HG02610 (cell line): ENCODE measurements at regions not wholly inside any gene's neighbourhood (a gene's known extent, or its start where the extent isn't known, plus 50 kb on each side); places are given as distances from the start of the nearest gene placed in this dataset.
"Not testable (repeated sequence)": the region's sequence is repeated elsewhere in the genome, so short reads cannot be mapped to it uniquely, and the experiment has no call there.

ENCODE experiments used
- ATAC-seq: cut with Tn5 transposase; IDR thresholded peaks from one replicate; pipeline ENCODE4 v1.9.1; 2021; ENCODE audit warnings: mild to moderate bottlenecking, moderate library complexity; ENCODE audit not compliant: unreplicated experiment

DNA sequence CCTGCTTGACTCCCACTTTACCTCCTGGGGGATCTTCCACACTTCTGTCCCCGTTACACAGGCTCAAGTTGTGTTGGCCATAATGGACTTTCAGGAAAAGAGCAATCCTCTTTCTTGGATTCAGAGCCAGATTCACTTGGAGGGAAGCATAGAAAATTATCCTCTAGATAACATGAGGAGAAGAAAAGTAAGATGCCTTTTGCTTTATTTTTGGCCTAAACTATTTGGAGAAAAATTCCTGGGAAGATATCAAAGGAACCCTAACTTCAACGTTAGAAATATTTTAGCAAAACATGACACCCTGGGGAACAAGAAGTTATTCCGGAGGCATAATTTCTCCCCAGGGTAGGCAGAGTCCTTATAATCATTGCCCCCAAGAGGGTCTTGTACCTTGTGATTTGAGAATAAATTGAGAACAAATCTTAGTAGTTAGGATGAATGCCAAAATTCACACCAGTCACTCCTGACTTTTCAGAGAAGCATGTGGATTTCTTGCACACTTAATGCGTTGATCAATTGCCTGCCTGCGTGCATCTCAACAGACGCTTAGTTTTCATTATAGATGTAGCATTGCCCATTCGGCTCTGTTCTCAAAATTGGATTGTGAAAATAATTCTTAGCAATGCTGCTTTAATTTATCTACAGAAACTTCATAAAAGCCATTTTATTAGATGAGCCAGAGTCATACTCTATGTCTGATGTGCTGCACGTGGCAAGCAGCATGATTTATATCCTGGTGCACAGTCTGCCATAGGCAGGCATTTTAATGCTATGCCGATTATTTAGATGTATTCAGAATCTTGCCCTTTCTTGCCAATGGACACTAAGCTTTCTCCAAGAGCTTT lies 224.4 kb downstream of the C7orf25 start:
- ATAC-seq = no peak

DNA sequence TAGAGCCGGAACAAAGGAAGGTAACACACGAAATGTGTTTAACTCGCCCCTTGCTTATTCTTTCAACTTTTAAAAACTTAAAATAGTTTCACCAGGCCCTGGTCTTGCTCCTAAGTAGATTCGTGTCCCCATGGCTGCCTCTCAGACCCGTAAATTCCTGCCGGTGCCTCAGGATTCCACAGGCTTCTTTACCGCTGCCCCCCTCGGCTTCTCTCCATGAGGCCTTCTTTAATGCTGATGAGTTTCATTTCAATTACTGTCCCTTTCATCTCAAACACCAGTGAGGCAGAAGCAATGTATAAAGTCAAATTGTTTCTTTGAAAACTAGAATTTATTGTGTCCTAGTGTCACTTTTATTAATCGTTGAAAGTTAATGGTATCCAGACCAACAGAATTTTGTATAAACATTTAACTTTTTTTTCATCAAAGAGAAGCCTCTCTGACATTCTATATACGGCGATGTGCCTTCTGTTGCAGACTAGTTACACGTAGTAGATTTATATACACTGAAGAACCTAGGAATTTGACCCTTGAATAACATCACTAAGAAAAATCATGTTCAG lies 225.2 kb downstream of the C7orf25 start:
- no peak for ATAC-seq

DNA sequence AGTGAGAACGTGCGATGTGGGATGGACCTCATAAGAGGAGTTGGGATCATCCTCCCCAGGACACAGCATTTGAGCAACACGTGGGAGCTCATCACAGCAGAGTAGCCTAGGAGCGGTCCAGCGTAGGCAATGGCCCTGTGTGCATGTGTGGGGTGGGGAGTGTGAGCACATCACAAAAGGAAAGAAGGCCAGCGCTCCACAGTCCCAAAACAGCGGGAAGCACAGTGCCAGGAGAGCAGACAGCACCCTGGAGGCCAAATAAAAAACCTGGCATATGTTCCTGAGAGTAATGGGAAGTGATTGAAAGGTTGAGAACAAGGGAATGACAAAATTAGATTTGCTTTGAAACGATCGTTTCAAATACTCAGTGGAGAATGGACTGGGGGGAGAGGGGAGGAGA lies 226.0 kb downstream of the C7orf25 start:
- ATAC-seq = no peak

DNA sequence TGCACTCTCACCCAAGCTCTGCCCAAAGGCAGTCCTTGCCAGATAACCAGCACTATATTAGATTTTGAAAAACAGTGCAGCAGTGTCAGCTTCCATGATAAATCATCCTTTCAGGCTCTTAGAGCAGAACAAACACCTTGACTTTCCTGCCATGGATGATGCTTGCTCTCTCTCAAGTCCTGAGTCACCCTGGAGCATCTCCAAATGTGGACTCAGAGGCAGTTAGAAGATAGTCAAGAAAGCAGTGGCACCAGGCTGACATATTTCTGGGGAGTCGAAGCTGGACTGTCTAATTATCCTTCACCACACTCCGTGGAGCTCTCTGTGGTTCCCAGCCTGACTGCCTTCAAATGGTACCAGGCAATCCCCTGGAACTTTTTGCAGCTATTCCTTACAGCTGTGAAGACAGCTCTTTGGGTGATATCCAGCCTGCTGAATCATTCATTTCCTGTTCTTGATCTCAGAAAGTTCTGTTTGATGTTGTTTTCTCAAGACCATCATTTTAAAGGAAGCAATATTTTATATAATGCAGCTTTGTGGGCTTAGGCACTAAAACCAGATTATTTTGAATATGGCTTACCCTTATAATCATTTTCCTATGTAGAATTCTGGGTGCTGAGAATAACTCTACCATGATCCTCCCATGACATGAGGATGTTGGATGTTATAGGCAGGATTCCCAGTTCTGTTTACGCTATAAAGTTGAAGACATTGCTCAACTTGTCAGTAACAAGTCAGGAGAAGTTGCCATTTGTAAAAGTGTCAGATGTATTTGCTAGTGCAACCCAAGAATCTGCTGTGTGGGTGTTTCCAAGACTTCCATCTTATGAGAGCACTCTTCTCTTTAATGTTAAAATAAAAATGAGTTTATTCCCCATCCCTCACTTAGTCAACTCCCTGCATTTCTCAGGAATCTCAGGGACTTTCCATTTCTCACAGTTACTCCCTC lies 233.8 kb downstream of the C7orf25 start:
- ATAC-seq = no peak

DNA sequence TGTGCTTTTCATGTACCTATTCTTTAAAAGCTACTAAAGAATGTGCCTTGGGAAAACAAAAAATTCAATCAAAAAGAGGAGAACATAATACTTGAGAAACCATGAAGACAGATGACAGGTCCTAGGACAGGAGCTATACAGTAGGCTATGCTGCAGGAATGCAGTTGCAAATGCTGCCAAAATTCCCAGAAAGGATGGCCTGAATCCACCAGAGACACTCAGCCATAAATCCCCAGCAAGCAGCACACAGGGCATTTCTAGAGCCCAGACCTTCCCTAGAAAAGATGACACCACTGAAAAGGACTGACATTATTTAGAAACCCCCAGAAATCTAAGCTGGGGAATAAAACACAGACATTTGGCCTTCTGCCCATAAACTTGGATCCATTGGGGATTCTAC lies 237.3 kb downstream of the C7orf25 start:
- ATAC-seq = no peak

DNA sequence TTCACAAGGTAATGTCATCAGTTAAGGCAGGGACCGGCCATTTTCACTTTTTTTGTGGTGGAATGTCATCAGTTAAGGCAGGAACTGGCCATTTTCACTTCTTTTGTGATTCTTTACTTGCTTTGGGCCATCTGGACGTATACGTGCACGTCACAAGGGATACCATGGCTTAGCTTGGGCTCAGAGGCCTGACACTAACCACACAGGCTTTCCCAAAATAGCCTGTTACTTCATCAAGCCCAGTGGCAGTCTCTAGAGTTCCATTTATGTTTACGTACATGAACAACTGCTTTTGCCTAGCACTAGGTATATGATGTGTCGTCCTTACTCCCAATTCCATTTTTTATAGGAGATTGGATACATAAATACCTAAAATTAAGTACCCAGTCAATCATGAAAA lies 237.9 kb downstream of the C7orf25 start:
- ATAC-seq = no peak

DNA sequence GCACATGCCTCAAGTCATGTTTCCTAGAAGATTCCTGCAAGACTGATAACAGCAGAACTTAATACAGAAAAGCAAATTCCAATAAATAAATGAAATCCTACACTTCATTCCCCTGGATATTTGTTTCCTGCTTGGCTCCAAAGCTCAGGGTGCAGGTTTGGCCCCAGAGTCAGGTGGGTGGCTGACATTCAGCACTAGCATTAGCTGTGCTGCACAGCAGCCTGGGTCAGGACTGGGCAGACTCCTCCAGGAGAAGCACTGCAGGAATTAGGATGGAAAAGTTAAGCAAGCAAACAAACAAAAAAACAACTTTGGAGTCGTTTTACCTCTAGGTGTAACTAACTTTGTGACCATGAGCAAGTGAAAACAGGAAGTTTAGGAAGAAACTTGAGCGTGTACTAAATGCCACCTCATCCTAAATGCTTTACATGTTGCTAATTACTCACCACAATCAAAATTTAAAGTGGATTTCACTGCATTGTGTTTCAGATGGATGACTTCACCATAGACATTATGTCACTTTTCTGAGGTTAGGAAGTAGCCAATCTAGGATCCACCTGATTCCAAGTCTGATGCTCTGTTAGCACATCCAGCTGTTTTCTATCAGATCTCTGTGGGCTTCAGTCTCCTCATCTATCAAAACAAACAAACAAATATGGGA lies 239.4 kb downstream of the C7orf25 start:
- no peak for ATAC-seq

DNA sequence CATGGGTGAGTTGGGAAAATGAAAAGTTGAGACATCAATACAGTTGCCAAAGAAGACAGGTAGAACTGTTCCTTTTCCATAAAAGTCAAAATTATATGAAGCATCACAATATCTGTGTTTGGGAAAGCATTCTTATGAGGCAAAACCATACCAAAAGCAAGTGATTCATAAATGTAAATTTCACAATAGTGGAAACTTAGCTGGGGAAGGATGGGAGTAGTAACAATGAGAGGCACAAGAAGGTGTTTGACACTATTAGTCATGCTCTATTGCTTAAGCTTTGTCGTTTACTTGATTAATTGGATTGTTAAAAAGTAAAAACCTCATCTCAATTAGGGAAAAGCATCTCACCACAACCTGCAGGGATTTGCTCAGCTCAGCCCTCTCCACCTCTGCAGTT lies 240.2 kb downstream of the C7orf25 start:
- ATAC-seq = no peak

DNA sequence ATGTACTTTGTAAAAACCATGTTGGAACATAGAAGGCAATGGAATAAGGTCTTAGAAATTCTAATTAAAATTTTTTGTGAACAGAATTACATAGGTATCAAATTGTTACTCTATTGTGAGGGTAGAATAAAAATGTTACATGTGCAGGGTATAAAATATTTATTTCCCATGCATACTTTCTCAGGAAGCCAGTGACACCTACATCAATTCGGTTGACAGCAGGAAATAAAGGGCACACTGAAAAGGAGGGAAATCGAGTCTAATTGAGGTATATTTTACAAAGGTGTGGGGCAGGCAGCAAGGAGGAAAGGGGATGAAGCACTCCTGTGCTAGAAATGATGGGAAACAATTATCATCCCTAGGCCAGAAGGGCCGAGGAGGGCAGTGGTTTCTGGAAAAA lies 244.9 kb downstream of the C7orf25 start:
- no peak for ATAC-seq

DNA sequence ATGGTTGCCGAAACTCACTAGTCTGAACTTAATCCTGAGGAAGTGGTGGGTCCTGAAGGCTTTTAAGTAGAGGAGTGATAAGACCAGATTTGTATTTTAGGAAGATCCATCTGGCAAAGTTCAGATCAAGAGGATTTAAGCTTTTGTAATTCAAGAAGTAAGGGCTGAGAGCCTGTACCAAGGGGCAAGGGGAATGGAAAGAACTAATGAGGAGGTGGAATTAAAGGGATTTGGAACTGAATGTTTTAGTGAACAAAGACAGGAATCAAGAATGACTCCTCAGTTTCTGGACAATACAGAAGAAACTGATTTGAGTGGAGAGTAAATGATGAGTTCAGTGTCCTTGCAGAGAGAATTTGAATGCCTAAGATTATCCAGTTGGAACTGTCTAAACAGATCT lies 249.0 kb downstream of the C7orf25 start:
- ATAC-seq = no peak

DNA sequence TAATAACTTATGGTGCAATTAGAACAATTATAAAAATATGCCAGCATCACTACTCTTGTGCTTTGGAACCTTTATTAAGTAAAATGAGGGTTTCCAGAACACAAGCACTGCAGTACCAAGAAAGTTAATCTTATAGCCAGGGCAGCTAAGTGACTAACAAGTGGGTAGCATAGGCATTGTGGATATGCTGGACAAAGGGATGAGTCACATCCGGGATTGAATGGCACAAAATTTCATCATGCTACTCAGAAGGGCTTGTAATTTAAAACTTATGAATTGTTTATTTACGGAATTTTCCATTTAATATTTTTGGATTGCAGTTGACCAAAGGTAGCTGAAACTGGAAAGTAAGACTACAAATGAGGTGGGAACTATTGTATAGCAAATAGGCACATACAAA lies 250.6 kb downstream of the C7orf25 start:
- no peak for ATAC-seq

DNA sequence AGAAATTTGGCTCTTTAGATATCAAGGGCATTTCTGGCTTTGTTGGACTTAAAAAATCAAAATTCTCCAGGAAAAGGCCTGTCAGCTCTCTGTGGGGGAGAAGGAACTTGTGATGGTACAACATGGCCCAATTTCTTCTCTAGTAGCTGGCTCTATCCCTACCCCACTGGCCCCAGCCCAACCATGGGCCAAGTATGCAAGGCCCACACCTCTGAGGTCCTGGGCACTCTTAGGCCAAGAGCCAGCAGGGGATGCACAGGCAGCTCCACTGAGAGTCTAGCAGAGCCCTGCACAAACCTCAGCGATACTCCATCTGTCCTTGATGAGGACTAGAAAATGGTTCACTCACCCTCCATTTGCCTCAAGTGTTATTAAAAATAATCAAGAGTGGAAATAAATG lies 261.2 kb downstream of the C7orf25 start:
- ATAC-seq = no peak

DNA sequence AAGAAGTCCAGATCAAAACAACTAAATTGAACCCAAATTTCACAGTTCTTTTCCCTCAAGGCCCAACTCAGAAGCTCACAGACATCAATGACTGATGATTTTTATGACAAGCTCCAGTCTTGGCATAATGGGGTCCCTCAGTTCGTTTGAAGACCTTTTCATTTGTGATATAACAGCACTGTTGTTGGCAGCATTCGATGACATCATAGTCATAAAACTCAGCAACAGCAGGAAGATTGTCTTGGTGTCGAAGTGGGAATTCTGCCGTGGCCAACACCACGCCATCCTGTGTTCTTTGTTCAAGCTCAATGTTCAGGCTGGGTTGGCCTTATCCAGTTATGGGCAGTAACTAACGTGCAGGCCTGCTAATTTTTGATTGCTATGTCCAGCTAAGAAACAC lies 261.7 kb downstream of the C7orf25 start:
- ATAC-seq = no peak

DNA sequence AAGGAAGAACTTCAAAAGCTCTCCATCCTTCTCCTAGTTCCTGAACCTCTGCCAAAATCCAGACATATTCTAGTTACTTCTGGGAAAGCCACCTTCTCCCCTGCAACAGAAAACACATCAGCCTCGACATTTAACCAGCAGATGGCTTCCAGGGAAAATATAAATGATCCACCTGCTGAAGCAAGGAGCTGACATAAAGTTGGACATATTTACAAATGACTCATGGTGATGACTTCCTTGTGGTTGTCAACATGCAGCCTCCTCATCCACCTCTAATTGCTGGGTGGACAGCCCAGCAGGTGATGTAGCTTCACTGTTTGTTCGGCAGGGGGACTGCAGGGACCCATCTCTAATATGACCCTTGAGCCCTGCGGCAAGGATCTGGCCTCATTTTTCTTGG lies 266.0 kb downstream of the C7orf25 start:
- ATAC-seq = no peak

DNA sequence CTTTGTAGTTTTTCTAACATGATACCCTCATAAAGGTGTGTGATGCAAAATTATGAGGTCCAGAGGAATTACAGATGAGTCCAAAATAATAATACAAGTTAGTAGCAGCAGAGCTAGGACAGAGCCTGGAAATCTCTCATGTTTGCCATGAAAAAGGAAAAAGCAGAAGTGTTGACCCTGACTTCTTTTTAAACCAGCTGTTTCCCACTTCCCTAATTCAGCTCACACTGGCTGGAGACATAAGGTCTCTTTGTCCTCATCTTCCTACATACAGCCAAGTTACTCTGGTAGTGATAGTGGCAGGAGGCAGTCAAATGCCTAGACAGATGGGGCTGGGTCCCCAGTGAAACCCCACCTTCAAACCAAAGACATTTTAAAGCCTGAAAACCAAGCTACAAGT lies 269.2 kb downstream of the C7orf25 start:
- no peak for ATAC-seq

DNA sequence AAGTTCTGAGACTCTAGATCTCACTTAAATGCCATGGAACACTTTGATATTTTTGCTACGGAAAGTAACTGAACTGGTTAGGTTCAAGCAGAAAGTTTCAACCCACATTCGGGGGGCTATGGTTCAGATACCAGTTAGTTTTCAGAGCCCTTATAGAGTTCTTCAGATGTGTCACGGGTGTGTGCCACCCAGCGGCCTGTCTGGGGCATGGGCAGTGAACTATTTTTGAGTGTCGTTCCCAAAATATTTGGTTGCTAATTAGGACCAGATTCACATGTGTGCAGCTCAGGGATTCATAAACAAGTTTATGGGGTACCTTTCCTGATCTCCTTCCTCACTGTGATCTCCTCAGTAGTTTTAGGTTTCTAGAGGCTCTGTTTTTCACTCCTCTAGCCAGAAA lies 271.9 kb downstream of the C7orf25 start:
- no peak for ATAC-seq

DNA sequence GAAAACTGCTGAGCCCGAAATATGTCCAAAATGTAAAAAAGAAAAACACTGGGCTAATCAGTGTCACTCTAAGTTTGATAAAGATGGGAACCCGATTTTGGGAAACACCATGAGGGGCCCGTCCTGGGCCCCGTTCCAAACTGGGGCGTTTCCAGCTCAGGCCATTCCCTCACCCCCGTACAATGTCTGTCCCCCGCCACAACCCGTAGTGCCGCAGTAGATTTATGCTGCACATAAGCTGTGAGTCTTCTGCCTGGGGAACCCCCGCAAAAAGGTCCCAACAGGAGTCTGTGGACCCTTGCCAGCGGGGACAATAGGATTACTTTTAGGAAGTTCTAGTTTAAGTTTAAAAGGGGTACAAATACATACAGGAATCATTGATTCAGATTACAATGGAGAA lies 275.5 kb downstream of the C7orf25 start:
- ATAC-seq = not testable (repeated sequence)

DNA sequence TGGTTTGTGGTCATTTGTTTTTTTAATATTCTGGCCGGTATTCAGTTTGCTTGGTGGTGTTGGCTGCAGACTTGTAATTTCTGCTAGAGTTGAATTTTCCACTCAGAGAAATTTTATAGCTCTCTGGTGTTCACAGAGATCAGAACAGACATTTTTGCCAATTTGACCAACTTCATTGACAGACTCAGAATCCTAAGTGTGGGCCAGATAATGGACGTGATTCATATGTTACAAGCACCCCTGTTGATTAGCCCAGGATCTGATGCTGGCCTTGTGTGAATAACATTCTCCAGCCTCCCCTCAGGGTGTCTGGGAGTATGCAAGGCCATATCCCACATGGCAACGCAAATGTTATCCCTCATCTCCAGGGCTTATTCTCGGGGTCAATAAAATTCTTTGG lies 283.8 kb downstream of the C7orf25 start:
- ATAC-seq = no peak

DNA sequence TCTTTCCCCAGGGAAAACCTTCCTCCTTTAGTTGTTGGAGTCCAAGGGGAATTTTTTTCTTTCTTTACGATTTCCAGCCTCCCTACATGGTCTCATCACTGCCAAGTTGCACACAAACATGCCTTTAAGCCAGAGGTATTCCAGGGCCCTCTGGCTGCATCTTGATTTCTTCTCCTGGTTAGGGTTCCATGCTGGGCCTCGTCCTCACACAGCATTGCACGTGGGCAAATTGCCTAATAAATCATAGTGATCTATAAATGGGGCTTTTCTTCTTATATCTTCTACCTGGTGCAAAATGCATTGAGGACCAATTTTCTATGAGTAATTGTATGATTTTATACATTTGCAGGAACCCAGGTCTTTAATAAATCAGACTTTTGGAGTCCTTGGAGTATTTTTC lies 284.2 kb downstream of the C7orf25 start:
- no peak for ATAC-seq

DNA sequence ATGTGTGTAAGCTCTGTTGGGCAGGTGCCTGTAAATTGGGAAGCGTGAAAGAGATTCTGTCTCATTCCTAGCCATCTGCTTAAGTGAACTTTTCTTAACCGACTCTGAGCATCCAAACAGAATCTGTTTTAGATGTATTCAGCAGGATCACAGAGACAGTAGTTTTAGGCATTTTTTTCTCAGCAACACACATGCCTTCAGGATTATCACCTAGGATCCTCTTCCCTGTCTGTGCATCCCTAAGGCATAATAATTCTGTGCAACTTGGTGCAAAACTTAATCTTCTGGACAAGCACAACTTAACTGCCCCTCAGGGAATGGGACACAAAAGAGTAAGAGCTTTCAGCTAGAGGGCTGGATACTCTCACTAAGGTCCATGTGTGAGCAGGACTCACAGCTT lies 284.8 kb downstream of the C7orf25 start:
- no peak for ATAC-seq

DNA sequence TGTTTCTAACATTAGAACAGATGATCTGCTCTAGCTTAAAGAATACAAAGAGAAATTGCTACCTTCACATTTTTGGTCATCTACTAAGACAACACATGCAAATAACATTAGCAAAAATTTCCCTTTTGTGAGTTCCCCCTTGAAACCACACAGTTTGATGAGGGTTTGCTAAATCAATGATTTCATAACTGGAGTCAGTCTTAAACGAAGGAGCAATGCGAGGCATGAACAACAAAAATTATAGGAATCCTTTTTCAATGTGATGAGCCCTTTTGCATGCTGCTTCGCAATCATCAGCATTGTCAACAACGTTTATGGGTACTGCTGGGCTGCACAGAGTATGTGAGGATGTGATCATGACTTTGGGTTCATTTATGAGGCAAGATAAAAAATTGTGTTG lies 286.4 kb downstream of the C7orf25 start:
- no peak for ATAC-seq
